ENCODE measurements at regions not wholly inside any gene's neighbourhood (a gene's known extent, or its start where the extent isn't known, plus 50 kb on each side); places are given as distances from the start of the nearest gene placed in this dataset.

GRCh38 chr9:75653750-75654149, 236.7 kb upstream of the PCSK5 start:
- no peak for TF ChIP-seq SP1 (IDR thresholded peaks at IDR 0.05; ENCODE audit: low read depth)
- no peak for TF ChIP-seq CTCF (IDR thresholded peaks at IDR 0.05 in 2 of 3, conservative IDR thresholded peaks at IDR 0.05 in 1 of 3; ENCODE audit: borderline replicate concordance in 1 of 3, insufficient read depth in 1 of 3, low read depth in 2 of 3, low read length in 2 of 3)
- TF ChIP-seq JUND (IDR thresholded peaks at IDR 0.05), result no peak
- no peak for TF ChIP-seq EZH2 (IDR thresholded peaks at IDR 0.05)
- no peak for TF ChIP-seq POLR2AphosphoS5 (IDR thresholded peaks at IDR 0.05; ENCODE audit: low read depth, low read length)
- TF ChIP-seq ZFX (IDR thresholded peaks at IDR 0.05), result no peak
- TF ChIP-seq SIN3A (IDR thresholded peaks at IDR 0.05; ENCODE audit: low read depth), result no peak
- TF ChIP-seq MAX (IDR thresholded peaks at IDR 0.05), result no peak
- no peak for TF ChIP-seq EZH2phosphoT487 (IDR thresholded peaks at IDR 0.05; ENCODE audit: borderline replicate concordance)
- TF ChIP-seq POLR2A (IDR thresholded peaks at IDR 0.05; ENCODE audit: borderline replicate concordance, extremely low read depth, insufficient read depth, insufficient read length), result no peak
- TF ChIP-seq REST (IDR thresholded peaks at IDR 0.05; ENCODE audit: low read depth), result no peak
- no peak for TF ChIP-seq SRF (IDR thresholded peaks at IDR 0.05; ENCODE audit: low read depth)
